Fibroblast of skin of back (primary cell): ENCODE measurements at regions not wholly inside any gene's neighbourhood (a gene's known extent, or its start where the extent isn't known, plus 50 kb on each side); places are given as distances from the start of the nearest gene placed in this dataset.
"Not testable (repeated sequence)": the region's sequence is repeated elsewhere in the genome, so short reads cannot be mapped to it uniquely, and the experiment has no call there.

ENCODE experiments used
- DNase-seq: peaks from one replicate; pipeline ENCODE4 v3.0.0-alpha.2; 2013

GRCh38 chr13:80562433-80563156 is 221.7 kb upstream of the SPRY2 start:
- no peak for DNase-seq

- DNase-seq, result no peak
Measured at GRCh38 chr13:80560609-80561008, 219.7 kb upstream of the SPRY2 start.

- DNase-seq, result no peak
Measured at GRCh38 chr13:80559944-80560343, 219.0 kb upstream of the SPRY2 start.

GRCh38 chr13:80558074-80558473 is 217.1 kb upstream of the SPRY2 start:
- no peak for DNase-seq

GRCh38 chr13:80555796-80556678 is 215.1 kb upstream of the SPRY2 start:
- DNase-seq, result peak; percentile 43

GRCh38 chr13:80552851-80553440 is 212.0 kb upstream of the SPRY2 start:
- DNase-seq, result no peak

GRCh38 chr13:80551650-80552497 is 210.9 kb upstream of the SPRY2 start:
- no peak for DNase-seq

- peak; percentile 61 for DNase-seq
Measured at GRCh38 chr13:80550971-80551441, 210.1 kb upstream of the SPRY2 start.

- DNase-seq, result no peak
Measured at GRCh38 chr13:80548915-80549314, 208.0 kb upstream of the SPRY2 start.

GRCh38 chr13:80547885-80548825 is 207.2 kb upstream of the SPRY2 start:
- peak; percentile 9 for DNase-seq

GRCh38 chr13:80547341-80547740 is 206.4 kb upstream of the SPRY2 start:
- no peak for DNase-seq

- no peak for DNase-seq
Measured at GRCh38 chr13:80533175-80533574, 192.2 kb upstream of the SPRY2 start.

- DNase-seq, result no peak
Measured at GRCh38 chr13:80530902-80531301, 190.0 kb upstream of the SPRY2 start.

- peak; percentile 29 for DNase-seq
Measured at GRCh38 chr13:80530191-80530590, 189.3 kb upstream of the SPRY2 start.

GRCh38 chr13:80529734-80530133 is 188.8 kb upstream of the SPRY2 start:
- DNase-seq, result peak; percentile 45

- no peak for DNase-seq
Measured at GRCh38 chr13:80528733-80529132, 187.8 kb upstream of the SPRY2 start.

GRCh38 chr13:80527400-80527799 is 186.5 kb upstream of the SPRY2 start:
- DNase-seq, result no peak

GRCh38 chr13:80524447-80525215 is 183.7 kb upstream of the SPRY2 start:
- peak; percentile 46 for DNase-seq

GRCh38 chr13:80523134-80523533 is 182.2 kb upstream of the SPRY2 start:
- DNase-seq, result no peak

- DNase-seq, result not testable (repeated sequence)
Measured at GRCh38 chr13:80522463-80522862, 181.5 kb upstream of the SPRY2 start.
